HG03135 (cell line): ENCODE measurements at regions not wholly inside any gene's neighbourhood (a gene's known extent, or its start where the extent isn't known, plus 50 kb on each side); places are given as distances from the start of the nearest gene placed in this dataset.
"Not testable (repeated sequence)": the region's sequence is repeated elsewhere in the genome, so short reads cannot be mapped to it uniquely, and the experiment has no call there.

Experiments
- ATAC-seq: cut with Tn5 transposase; IDR thresholded peaks from one replicate; pipeline ENCODE4 v1.9.1; 2021; ENCODE audit warnings: mild to moderate bottlenecking, moderate library complexity; ENCODE audit not compliant: unreplicated experiment

GRCh38 chr17:12195418-12195817 is 174.7 kb downstream of the MAP2K4 start:
- ATAC-seq, result no peak

- ATAC-seq, result no peak
These were observed 180.7 kb downstream of the MAP2K4 start for GRCh38 chr17:12201294-12201880.

GRCh38 chr17:12209632-12210191 is 189.0 kb downstream of the MAP2K4 start:
- no peak for ATAC-seq

- ATAC-seq, result not testable (repeated sequence)
These were observed 200.2 kb downstream of the MAP2K4 start for GRCh38 chr17:12220714-12221439.

GRCh38 chr17:12222392-12222791 is 201.7 kb downstream of the MAP2K4 start:
- ATAC-seq, result no peak

GRCh38 chr17:12227547-12227946 is 206.9 kb downstream of the MAP2K4 start:
- no peak for ATAC-seq

GRCh38 chr17:12229335-12229734 is 208.7 kb downstream of the MAP2K4 start:
- ATAC-seq, result no peak

- ATAC-seq, result no peak
These were observed 210.0 kb downstream of the MAP2K4 start for GRCh38 chr17:12230481-12231354.

- no peak for ATAC-seq
These were observed 210.6 kb downstream of the MAP2K4 start for GRCh38 chr17:12231355-12231682.

- ATAC-seq, result not testable (repeated sequence)
These were observed 218.3 kb downstream of the MAP2K4 start for GRCh38 chr17:12239021-12239420.

GRCh38 chr17:12242345-12242954 is 221.8 kb downstream of the MAP2K4 start:
- no peak for ATAC-seq

- ATAC-seq, result no peak
These were observed 227.1 kb downstream of the MAP2K4 start for GRCh38 chr17:12247761-12248160.

- no peak for ATAC-seq
These were observed 230.3 kb downstream of the MAP2K4 start for GRCh38 chr17:12250973-12251372.

- no peak for ATAC-seq
These were observed 231.8 kb downstream of the MAP2K4 start for GRCh38 chr17:12252462-12252861.

GRCh38 chr17:12254460-12254859 is 233.8 kb downstream of the MAP2K4 start:
- ATAC-seq, result no peak

- no peak for ATAC-seq
These were observed 235.8 kb downstream of the MAP2K4 start for GRCh38 chr17:12256380-12256995.

- ATAC-seq, result no peak
These were observed 236.5 kb downstream of the MAP2K4 start for GRCh38 chr17:12257176-12257575.

GRCh38 chr17:12261354-12261753 is 240.7 kb downstream of the MAP2K4 start:
- ATAC-seq, result no peak

GRCh38 chr17:12269751-12270150 is 249.1 kb downstream of the MAP2K4 start:
- ATAC-seq, result no peak

GRCh38 chr17:12277827-12278226 is 257.1 kb downstream of the MAP2K4 start:
- ATAC-seq, result no peak

GRCh38 chr17:12282056-12282455 is 261.4 kb downstream of the MAP2K4 start:
- no peak for ATAC-seq
